Tibial nerve (tissue), 3 donors: ENCODE measurements at regions not wholly inside any gene's neighbourhood (a gene's known extent, or its start where the extent isn't known, plus 50 kb on each side); places are given as distances from the start of the nearest gene placed in this dataset.

Source experiments
- CTCF ChIP-seq, 5 experiments: fragments of 200-600 bp in 3 of 5; fragments of 450-650 bp in 2 of 5; sonication (generic) in 3 of 5; IDR thresholded peaks; one replicate each; pipeline ENCODE4 v1.5.1; 2016 to 2019; ENCODE audit warnings: antibody characterized with exemption in 5 of 5, mild to moderate bottlenecking in 3 of 5, moderate library complexity in 2 of 5
- POLR2A ChIP-seq, 2 donors: fragments of 450-650 bp; IDR thresholded peaks; one replicate each; pipeline ENCODE4 v1.6.1; 2017; ENCODE audit warnings: antibody characterized with exemption in 2 of 2, mild to moderate bottlenecking in 2 of 2, moderate library complexity in 2 of 2

DNA sequence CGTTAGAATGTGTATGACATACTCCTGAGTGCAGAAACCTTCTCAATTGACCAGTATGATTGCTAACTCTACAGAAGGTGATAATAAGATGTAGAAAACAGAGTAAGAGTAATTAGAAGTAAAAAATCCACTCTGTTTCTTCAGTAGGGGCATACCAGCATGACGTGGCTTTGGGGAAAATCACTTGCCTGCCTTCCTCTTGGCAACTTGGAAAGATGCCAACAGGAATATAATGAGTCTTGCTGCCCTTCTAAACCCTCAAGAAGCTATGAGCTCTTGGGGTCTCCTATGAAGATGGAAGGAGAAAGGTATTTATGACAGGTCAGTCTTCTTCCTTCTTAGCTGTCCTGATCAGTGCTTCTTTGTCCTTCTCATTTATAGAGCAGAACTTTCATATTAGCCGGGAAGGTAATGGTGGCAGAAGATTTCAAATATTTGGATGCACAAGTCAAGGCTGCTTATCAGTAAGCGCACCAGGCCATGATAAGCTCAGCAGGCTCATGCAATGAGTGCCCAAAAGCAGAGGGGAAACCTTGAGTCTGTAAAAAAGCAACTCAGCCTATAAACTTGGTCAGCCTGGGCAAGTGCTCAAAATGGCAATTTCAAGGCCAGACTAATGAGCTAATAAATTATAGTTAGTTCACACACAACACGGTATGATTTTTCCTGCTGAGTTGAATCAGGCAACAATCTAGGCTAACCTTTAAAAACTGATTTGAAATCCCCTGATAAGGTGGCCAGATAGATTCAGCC is 69.7 kb upstream of the PPARGC1A start:
- TF ChIP-seq CTCF (IDR thresholded peaks at IDR 0.05) (no peak), POLR2A (IDR thresholded peaks at IDR 0.05) (no peak)
